GM12873 (cell line): ENCODE measurements at regions not wholly inside any gene's neighbourhood (a gene's known extent, or its start where the extent isn't known, plus 50 kb on each side); places are given as distances from the start of the nearest gene placed in this dataset.

ENCODE experiments used
- CTCF ChIP-seq: IDR thresholded peaks from 2 replicates; pipeline ENCODE4 v1.5.1; 2012; ENCODE audit warnings: low read depth, mild to moderate bottlenecking, moderate library complexity, low read length, control low read depth; ENCODE audit not compliant: insufficient read depth; ENCODE audit errors: missing control alignments

- no peak for TF ChIP-seq CTCF
These were observed 192.9 kb upstream of the PRNP start for GRCh38 chr20:4493386-4493785.

GRCh38 chr20:4491643-4492042, 194.6 kb upstream of the PRNP start:
- no peak for TF ChIP-seq CTCF

- no peak for TF ChIP-seq CTCF
These were observed 195.5 kb upstream of the PRNP start for GRCh38 chr20:4490606-4491280.

GRCh38 chr20:4490045-4490444, 196.2 kb upstream of the PRNP start:
- TF ChIP-seq CTCF: no peak

- TF ChIP-seq CTCF: no peak
These were observed 197.6 kb upstream of the PRNP start for GRCh38 chr20:4488407-4489339.

GRCh38 chr20:4484379-4484997, 201.8 kb upstream of the PRNP start:
- no peak for TF ChIP-seq CTCF

GRCh38 chr20:4483961-4484360, 202.3 kb upstream of the PRNP start:
- TF ChIP-seq CTCF: no peak
